H1 (cell line): ENCODE measurements at regions not wholly inside any gene's neighbourhood (a gene's known extent, or its start where the extent isn't known, plus 50 kb on each side); places are given as distances from the start of the nearest gene placed in this dataset.

Experiments
- CTCF ChIA-PET: fragments of 300-600 bp; sonication (Branson Sonifier 250); formaldehyde crosslinking; loops from one replicate; lab custom pipeline; 2021; ENCODE audit not compliant: partially characterized antibody; lab: Charles Lee
- POLR2A ChIA-PET: fragments of 300-600 bp; sonication (Branson Sonifier 250); formaldehyde crosslinking; loops from one replicate; lab custom pipeline; 2021; ENCODE audit warnings: inconsistent platforms; ENCODE audit not compliant: partially characterized antibody; lab: Charles Lee
- DNase-seq, 2 experiments: peaks; one replicate each; pipeline versions ENCODE4 v3.0.0 to v3.0.0-alpha.2; 2010 to 2022; ENCODE audit warnings: low spot score in 2 of 2, low read depth in 1 of 2, mixed read lengths in 1 of 2
- FAIRE-seq: peaks from 2 replicates; lab custom pipeline; 2011; peaks lifted over from hg19 to GRCh38; lab: Jason Lieb, UNC
- H2AFZ ChIP-seq: 2 replicates; pipeline ENCODE4 v1.8.1; 2012; ENCODE audit warnings: low read length, inconsistent platforms
- H2AK5ac ChIP-seq: 2 replicates; pipeline ENCODE4 v1.6.1; 2013; ENCODE audit warnings: low read depth, low read length
- H2BK120ac ChIP-seq: replicated peaks from 2 replicates; pipeline ENCODE3; 2013; ENCODE audit warnings: low read depth, low read length, inconsistent platforms
- H2BK12ac ChIP-seq: 2 replicates; pipeline ENCODE4 v1.6.1; 2013; ENCODE audit warnings: low read depth, low read length
- H2BK15ac ChIP-seq: 2 replicates; pipeline ENCODE4 v1.6.1; 2013; ENCODE audit warnings: low read length
- H2BK20ac ChIP-seq: 2 replicates; pipeline ENCODE4 v1.6.1; 2013; ENCODE audit warnings: low read length
- H2BK5ac ChIP-seq: 2 replicates; pipeline ENCODE4 v1.6.1; 2013; ENCODE audit warnings: low read depth, low read length
- H3K14ac ChIP-seq: 2 replicates; pipeline ENCODE4 v1.6.1; 2013; ENCODE audit warnings: inconsistent platforms; ENCODE audit not compliant: insufficient read length
- H3K18ac ChIP-seq: 2 replicates; pipeline ENCODE4 v1.6.1; 2013; ENCODE audit warnings: low read length; ENCODE audit errors: extremely low read depth
- H3K23ac ChIP-seq: 2 replicates; pipeline ENCODE4 v1.6.1; 2013; ENCODE audit warnings: inconsistent platforms; ENCODE audit not compliant: insufficient read length
- H3K23me2 ChIP-seq: 2 replicates; pipeline ENCODE4 v1.6.1; 2013; ENCODE audit warnings: low read depth, low read length
- H3K27ac ChIP-seq: 2 replicates; pipeline ENCODE4 v1.6.1; 2011; ENCODE audit warnings: low read depth, low read length, inconsistent platforms
- H3K27me3 ChIP-seq, 4 experiments: replicated peaks in 1 of 4; 1 replicate in 1 of 4; 2 replicates in 3 of 4; pipeline versions ENCODE4 v1.6.1 to v1.8.1; 2011 to 2013; ENCODE audit warnings: low read length in 3 of 4, mild to moderate bottlenecking in 3 of 4, inconsistent platforms in 2 of 4, mixed read lengths in 2 of 4, moderate library complexity in 1 of 4; ENCODE audit not compliant: control insufficient read depth in 3 of 4, insufficient read depth in 3 of 4; ENCODE audit errors: extremely low read depth in 1 of 4
- H3K36me3 ChIP-seq, 4 experiments: 2 replicates each; pipeline versions ENCODE4 v1.6.1 to v1.8.1; 2011 to 2013; ENCODE audit warnings: mild to moderate bottlenecking in 4 of 4, low read length in 3 of 4, moderate library complexity in 2 of 4, control low read depth in 1 of 4, inconsistent platforms in 1 of 4; ENCODE audit not compliant: insufficient read depth in 4 of 4, control insufficient read depth in 2 of 4
- H3K4ac ChIP-seq: replicated peaks from 2 replicates; pipeline ENCODE3; 2013; ENCODE audit warnings: low read length, low read depth, mixed read lengths, inconsistent platforms; ENCODE audit not compliant: insufficient read length
- H3K4me1 ChIP-seq, 4 experiments: replicated peaks in 1 of 4; 1 replicate in 1 of 4; 2 replicates in 3 of 4; pipeline versions ENCODE4 v1.6.1 to v1.8.1; 2011 to 2013; ENCODE audit warnings: low read length in 3 of 4, inconsistent platforms in 2 of 4, mixed read lengths in 1 of 4; ENCODE audit not compliant: insufficient read depth in 4 of 4, control insufficient read depth in 3 of 4
- H3K4me2 ChIP-seq, 2 experiments: 2 replicates each; pipeline versions ENCODE4 v1.6.1 to v1.8.1; 2011 to 2013; ENCODE audit warnings: low read depth in 2 of 2, low read length in 2 of 2, control low read depth in 1 of 2, inconsistent platforms in 1 of 2, mild to moderate bottlenecking in 1 of 2; ENCODE audit not compliant: insufficient read depth in 1 of 2
- H3K4me3 ChIP-seq, 4 experiments: fragments of 200-600, 300-600 bp in 1 of 4; sonication (generic), shearing (Covaris generic), sonication (Bioruptor Twin) in 1 of 4; 2 replicates each; pipeline versions ENCODE4 v1.5.1 to v1.8.1; 2011 to 2016; ENCODE audit warnings: low read length in 4 of 4, low read depth in 3 of 4, control low read depth in 2 of 4, inconsistent platforms in 2 of 4, mild to moderate bottlenecking in 2 of 4, mixed read lengths in 1 of 4, moderate library complexity in 1 of 4; ENCODE audit not compliant: insufficient read depth in 2 of 4; ENCODE audit errors: extremely low read depth in 1 of 4
- H3K56ac ChIP-seq: replicated peaks from 2 replicates; pipeline ENCODE3; 2013; ENCODE audit warnings: low read depth, mild to moderate bottlenecking, mixed read lengths, low read length, inconsistent platforms; ENCODE audit not compliant: insufficient read length
- H3K79me1 ChIP-seq: 2 replicates; pipeline ENCODE4 v1.6.1; 2013; ENCODE audit warnings: low read depth, low read length, control low read depth
- H3K79me2 ChIP-seq, 2 experiments: 2 replicates each; pipeline versions ENCODE4 v1.6.1 to v1.8.1; 2012 to 2013; ENCODE audit warnings: low read length in 2 of 2, mild to moderate bottlenecking in 2 of 2, inconsistent platforms in 1 of 2; ENCODE audit not compliant: insufficient read depth in 2 of 2, control insufficient read depth in 1 of 2
- H3K9ac ChIP-seq, 4 experiments: replicated peaks in 1 of 4; 1 replicate in 1 of 4; 2 replicates in 3 of 4; pipeline versions ENCODE4 v1.6.1 to v1.8.1; 2011 to 2013; ENCODE audit warnings: low read depth in 3 of 4, low read length in 3 of 4, control low read depth in 2 of 4, mild to moderate bottlenecking in 2 of 4, moderate library complexity in 2 of 4, inconsistent platforms in 1 of 4; ENCODE audit errors: extremely low read depth in 1 of 4
- H3K9me3 ChIP-seq, 2 experiments: 2 replicates each; pipeline versions ENCODE4 v1.6.1 to v1.8.1; 2012 to 2013; ENCODE audit warnings: mild to moderate bottlenecking in 2 of 2, moderate library complexity in 2 of 2, control low read depth in 1 of 2, inconsistent platforms in 1 of 2, low read depth in 1 of 2, low read length in 1 of 2, mixed read lengths in 1 of 2; ENCODE audit not compliant: insufficient read depth in 2 of 2
- H4K20me1 ChIP-seq, 2 experiments: replicated peaks in 1 of 2; 2 replicates each; pipeline versions ENCODE3 to v1.8.1; 2011 to 2013; ENCODE audit warnings: inconsistent platforms in 2 of 2, low read length in 2 of 2, mild to moderate bottlenecking in 1 of 2; ENCODE audit not compliant: insufficient read depth in 2 of 2, control insufficient read depth in 1 of 2
- H4K5ac ChIP-seq: 2 replicates; pipeline ENCODE4 v1.6.1; 2013; ENCODE audit warnings: low read length, low read depth, mixed read lengths, inconsistent platforms; ENCODE audit not compliant: insufficient read length
- H4K8ac ChIP-seq: 2 replicates; pipeline ENCODE4 v1.8.0; 2013; ENCODE audit warnings: mild to moderate bottlenecking, moderate library complexity, low read length, inconsistent platforms; ENCODE audit not compliant: insufficient read depth; ENCODE audit errors: extremely low read depth
- H4K91ac ChIP-seq: replicated peaks from 2 replicates; pipeline ENCODE3; 2013; ENCODE audit warnings: low read length, mixed read lengths, inconsistent platforms; ENCODE audit not compliant: insufficient read length
- CHD2 ChIP-seq: IDR thresholded peaks from 2 replicates; pipeline ENCODE4 v1.6.1; 2012; ENCODE audit warnings: low read length, improper control_type of control experiment
- RXRA ChIP-seq: IDR thresholded peaks from 2 replicates; pipeline ENCODE4 v1.6.1; 2011; ENCODE audit warnings: low read depth, mild to moderate bottlenecking, low read length, moderate library complexity; ENCODE audit not compliant: insufficient read depth
- WGBS, 2 experiments: shearing (Covaris generic) in 1 of 2; methylation state at CpG; one replicate each; pipeline versions ENCODE4 v1.1.6 to v1.1.7; 2013 to 2015; ENCODE audit warnings: low lambda C conversion rate in 2 of 2, mixed read lengths in 2 of 2, inconsistent platforms in 1 of 2, low coverage in 1 of 2, missing lambda C conversion rate in 1 of 2; ENCODE audit not compliant: insufficient replicate concordance in 2 of 2, insufficient coverage in 1 of 2, insufficient read length in 1 of 2; ENCODE audit errors: extremely low coverage in 1 of 2, missing lambda C conversion rate in 1 of 2; 5-methylcytosine and 5-hydroxymethylcytosine counted together
- TF ChIP-seq, protein P1 (sequence below): IDR thresholded peaks from 2 replicates; pipeline ENCODE4 v1.6.1; 2012; ENCODE audit warnings: inconsistent platforms
- TF ChIP-seq, protein P2 (sequence below): IDR thresholded peaks from 2 replicates; pipeline ENCODE4 v1.6.1; 2011; ENCODE audit warnings: low read depth, mild to moderate bottlenecking, low read length; ENCODE audit not compliant: insufficient read depth

DNA sequence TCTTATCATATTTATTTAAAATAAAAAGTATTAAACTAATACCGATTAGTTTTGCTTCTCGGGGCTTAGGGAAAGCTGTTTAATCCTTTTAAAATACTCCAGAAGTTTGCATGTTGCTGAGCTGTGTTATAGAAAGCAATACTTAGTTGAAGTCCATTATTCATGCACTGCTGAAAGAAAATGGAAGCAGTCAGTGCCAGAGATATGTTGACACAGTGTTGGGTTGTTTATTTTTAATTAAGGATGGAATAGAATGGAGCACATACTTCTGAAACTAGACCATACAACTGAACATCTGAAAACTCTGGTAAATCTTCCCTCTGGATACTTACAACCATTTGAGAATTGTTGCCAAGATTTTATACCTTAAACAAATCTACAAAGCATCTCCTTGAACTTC is 282.7 kb upstream of the CCDC179 start:
- Histone ChIP-seq H3K27me3 (no peaks in the 10 kb centered on the region), H3K36me3 (no peaks in the 10 kb centered on the region), H3K27ac (no peak overlapping the region), H2AFZ (no peak overlapping the region), H3K4ac (no peak overlapping the region), H3K9ac (no peak overlapping the region), H2BK20ac (no peak overlapping the region), H2BK120ac (no peak overlapping the region), H3K14ac (no peak overlapping the region), H3K79me2 (no peaks in the 10 kb centered on the region), H3K4me1 (peaks cover 0 to 11% (median 2%) of the 10 kb centered on the region in 4 experiments; a peak in 2 of 7 replicates), H2BK15ac (no peak overlapping the region), H4K91ac (no peak overlapping the region), H4K8ac (no peak overlapping the region), H3K23me2 (no peaks in the 10 kb centered on the region), H3K4me2 (no peak overlapping the region)
- no peak for FAIRE-seq
- POLR2A ChIA-PET, result no interaction called here
- 94% methylated on average over 2 of the region's 2 CpGs; no CpG with 5 or more reads in 1 of the 2 experiments for WGBS, 2 experiments
- no peak for DNase-seq
- TF ChIP-seq, protein P1, sequence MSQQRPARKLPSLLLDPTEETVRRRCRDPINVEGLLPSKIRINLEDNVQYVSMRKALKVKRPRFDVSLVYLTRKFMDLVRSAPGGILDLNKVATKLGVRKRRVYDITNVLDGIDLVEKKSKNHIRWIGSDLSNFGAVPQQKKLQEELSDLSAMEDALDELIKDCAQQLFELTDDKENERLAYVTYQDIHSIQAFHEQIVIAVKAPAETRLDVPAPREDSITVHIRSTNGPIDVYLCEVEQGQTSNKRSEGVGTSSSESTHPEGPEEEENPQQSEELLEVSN, result no peak
- no peak for TF ChIP-seq RXRA
- no peak for TF ChIP-seq CHD2
- TF ChIP-seq, protein P2, sequence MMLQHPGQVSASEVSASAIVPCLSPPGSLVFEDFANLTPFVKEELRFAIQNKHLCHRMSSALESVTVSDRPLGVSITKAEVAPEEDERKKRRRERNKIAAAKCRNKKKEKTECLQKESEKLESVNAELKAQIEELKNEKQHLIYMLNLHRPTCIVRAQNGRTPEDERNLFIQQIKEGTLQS, result no peak
- TF ChIP-seq, all 59 proteins: peak for 0
- Histone ChIP-seq H3K23ac (no peak overlapping the region), H3K56ac (no peak overlapping the region), H2BK12ac (no peak overlapping the region), H3K9me3 (no peaks in the 10 kb centered on the region), H3K18ac (no peak overlapping the region), H4K20me1 (no peaks in the 10 kb centered on the region), H3K79me1 (no peaks in the 10 kb centered on the region), H2AK5ac (no peak overlapping the region), H4K5ac (no peak overlapping the region), H3K4me3 (no peak overlapping the region), H2BK5ac (no peak overlapping the region)
- CTCF ChIA-PET, result no interaction called here
